GM18508 (cell line): ENCODE measurements at regions not wholly inside any gene's neighbourhood (a gene's known extent, or its start where the extent isn't known, plus 50 kb on each side); places are given as distances from the start of the nearest gene placed in this dataset.
A peak's percentile ranks its signal among the peaks of the same experiment; 100 is the strongest.
"Not testable (repeated sequence)": the region's sequence is repeated elsewhere in the genome, so short reads cannot be mapped to it uniquely, and the experiment has no call there.

Experiments
- ATAC-seq: cut with Tn5 transposase; IDR thresholded peaks from one replicate; pipeline ENCODE4 v1.9.1; 2021; ENCODE audit warnings: moderate number of reproducible peaks; ENCODE audit not compliant: insufficient read depth, unreplicated experiment

DNA sequence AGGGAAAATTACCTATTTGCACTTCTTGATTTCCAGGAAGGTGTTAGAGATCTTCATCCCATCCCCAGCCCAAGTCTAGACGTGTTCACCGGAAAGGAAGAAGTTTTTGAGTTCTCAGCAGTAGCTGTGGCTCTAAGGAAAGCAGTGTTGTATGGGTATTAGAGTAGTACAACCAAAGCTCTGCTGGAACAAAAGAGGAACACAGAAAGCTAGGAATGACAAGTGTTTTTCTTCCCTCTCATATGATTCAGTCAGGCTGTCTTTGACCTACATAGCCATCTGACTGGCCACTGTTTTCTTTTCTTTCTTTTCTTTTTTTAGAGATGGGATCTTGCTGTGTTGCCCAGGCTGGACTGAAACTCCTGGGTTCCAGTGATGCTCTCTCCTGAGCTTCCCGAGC lies 82.7 kb upstream of the SLC39A10 start:
- no peak for ATAC-seq

GRCh38 chr2:195572895-195573683 lies 83.9 kb upstream of the SLC39A10 start:
- no peak for ATAC-seq

GRCh38 chr2:195570329-195570728 lies 86.7 kb upstream of the SLC39A10 start:
- ATAC-seq: no peak

DNA sequence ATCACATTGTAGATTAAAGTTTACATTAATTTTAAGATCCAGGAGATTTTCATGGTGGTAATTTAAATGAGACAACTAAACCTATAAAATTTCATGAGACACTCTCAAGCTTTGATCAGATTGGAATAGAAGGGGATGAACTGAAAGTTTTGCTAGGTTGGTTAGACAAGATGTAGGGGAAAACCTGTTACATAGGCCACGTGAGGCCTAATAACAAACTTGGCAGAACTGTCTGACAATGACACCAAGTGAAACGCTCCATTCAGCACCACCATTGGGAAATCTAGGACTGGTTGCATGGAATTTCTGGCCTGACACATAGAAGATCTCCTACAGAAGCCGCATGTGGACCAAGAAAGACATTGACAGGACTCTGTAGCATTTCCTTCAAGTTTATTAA lies 87.8 kb upstream of the SLC39A10 start:
- ATAC-seq: no peak

DNA sequence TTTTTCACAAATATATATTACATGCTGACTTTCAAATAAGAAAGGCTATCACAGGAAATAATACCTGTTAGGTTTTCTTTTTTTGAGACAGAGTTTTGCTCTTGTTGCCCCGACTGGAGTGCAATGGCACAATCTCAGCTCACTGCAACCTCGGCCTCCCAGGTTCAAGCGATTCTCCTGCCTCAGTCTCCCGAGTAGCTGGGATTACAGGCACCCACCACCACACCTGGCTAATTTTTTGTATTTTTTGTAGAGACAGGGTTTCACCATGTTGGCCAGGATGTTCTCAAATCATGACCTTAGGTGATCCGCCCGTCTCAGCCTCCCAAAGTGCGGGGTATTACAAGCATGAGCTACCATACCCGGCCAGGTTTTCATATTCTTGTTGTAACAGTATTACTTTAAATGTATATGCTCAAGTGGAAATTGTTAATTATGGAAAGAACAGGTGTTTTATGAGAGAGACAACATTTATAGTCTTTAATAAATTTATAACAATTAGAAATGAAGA lies 92.3 kb upstream of the SLC39A10 start:
- not testable (repeated sequence) for ATAC-seq

DNA sequence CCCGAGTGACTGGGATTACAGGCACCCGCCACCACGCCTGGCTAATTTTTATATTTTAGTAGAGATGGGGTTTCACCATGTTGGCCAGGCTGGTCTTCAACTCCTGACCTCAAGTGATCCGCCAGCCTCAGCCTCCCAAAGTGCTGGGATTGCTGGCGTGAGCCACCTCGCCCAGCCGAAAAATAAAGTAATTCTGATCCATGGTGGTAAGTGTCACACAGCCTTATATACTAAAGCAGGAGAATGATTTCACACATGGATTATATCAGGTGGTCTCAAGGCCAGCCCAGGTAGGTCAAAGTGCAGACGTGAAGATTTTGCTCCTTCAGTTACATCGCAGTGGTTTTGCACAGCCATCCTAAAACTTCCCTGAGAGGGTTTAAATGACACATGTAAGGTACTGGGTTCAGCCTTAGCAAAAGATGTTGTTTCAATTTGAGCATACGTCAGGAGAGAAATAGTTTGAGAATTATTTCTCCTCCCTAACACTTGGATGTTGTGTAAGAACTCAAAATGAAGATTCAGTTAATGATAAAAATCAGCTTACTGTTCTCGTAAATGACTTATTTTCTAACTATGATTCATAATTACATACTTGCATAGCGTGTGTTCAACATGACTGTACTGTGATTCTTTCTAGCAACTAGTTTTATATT lies 93.0 kb upstream of the SLC39A10 start:
- ATAC-seq: no peak

DNA sequence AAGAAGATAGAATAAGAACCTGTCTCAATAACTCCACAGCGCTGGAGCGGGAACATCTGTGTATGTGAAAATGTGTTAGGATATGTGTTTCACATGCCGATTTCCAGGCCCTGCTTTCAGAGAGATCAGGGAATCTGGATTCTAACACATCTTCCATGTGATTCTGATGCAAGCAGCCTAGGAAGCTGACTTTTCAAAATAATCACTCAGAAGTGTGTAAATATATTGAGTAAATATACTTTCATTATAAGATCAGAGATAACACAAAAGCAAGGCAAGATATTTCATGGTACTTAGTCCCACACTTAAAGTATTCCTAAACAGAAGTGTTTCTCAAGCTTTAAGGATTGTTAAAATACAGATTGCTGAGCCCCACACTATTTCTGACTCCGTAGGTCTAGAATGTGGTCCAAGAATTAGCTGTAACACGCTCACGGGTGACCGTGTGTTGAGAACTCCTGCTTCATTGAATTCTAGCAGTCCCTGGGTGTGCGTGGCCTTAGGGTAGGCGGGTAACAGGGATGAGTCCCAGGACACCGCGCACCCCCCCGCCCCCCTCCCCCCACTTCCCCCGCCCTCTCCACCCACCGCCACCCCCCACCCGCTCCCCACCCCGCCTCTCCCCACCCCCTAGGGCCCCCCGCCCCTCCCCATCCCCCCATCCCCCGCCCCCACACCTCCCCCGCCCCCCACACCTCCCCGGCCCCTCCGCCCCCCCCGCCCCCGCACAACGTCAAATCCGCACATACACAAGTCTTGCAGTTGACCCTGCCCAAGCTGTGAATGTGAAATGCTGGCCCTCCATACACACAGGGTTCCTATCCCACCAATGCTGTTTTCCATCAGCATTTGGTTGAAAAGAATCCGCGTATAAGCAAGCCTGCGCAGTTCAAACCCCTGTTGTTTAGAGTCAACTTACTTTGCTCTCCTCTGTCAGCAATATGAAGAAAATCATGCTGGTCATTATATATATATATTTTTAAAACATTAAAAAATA lies 94.2 kb upstream of the SLC39A10 start:
- no peak for ATAC-seq

GRCh38 chr2:195561116-195561921 lies 95.7 kb upstream of the SLC39A10 start:
- ATAC-seq: peak; percentile 34

DNA sequence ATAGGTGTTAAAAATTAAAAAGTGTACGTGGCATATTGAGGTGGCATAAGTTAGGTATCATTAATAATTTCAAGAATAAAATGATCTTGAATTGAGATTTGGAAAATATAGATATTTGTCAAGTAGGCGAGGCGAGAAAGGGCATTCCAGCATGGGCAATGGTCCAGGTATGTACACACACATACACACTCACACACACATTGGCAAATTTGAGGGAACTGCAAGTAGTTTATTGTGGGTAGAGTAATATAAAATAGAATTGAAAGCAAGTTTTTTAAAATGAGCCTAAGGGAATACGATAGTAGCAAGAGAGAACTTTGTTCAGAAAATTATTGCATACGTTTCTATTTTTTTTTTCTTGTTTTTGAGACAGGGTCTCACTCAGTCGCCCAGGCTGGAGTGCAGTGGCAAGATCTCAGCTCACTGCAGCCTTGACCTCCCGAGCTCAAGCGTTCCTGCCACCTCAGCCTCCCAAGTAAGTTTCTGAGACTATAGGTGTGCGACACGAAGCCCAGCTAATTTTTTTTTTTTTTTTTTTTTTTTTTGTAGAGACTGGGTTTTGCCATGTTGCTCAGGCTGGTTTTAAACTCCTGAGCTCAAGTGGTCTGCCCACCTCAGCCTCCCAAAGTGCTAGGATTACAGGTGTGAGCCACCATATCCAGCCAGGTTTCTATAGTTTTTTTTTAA lies 96.7 kb upstream of the SLC39A10 start:
- no peak for ATAC-seq

- ATAC-seq: peak; percentile 64
Measured at GRCh38 chr2:195559431-195559914, 97.6 kb upstream of the SLC39A10 start.

DNA sequence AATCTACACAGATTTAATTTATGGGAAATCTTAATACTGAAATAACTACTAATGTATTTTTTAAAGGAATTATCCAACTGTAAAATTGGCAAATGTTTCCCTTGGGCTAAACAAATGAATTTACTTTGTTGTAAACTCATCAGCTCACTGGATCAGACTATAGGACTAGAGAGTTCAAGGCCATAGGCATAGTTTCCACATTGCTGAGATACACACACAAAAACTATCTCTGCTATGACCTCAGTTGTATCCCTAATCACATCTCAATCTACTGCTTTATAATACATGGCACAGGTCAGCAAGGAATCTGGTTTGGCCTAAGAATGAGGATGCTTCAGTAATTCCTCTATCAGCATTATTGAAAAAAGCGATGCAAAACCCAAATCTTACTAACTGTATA lies 101.1 kb upstream of the SLC39A10 start:
- no peak for ATAC-seq

DNA sequence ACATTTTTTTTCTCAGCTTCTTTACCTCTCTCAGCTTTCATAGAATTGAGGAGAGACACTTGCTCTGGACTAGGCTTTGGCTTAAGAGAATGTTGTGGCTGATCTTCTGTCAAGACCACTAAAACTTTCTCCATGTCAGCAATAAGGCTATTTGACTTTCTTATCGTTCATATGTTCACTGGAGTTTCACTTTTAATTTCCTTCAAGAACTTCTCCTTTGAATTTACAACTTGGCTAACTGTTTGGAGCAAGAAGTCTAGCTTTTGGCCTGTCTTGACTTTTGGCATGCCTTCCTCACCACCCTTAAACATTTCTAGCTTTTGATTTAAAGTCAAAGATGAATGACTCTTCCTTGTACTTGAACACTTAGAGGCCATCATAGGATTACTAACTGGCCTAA lies 104.4 kb upstream of the SLC39A10 start:
- ATAC-seq: no peak

- ATAC-seq: no peak
Measured at GRCh38 chr2:195548198-195548940, 108.7 kb upstream of the SLC39A10 start.

DNA sequence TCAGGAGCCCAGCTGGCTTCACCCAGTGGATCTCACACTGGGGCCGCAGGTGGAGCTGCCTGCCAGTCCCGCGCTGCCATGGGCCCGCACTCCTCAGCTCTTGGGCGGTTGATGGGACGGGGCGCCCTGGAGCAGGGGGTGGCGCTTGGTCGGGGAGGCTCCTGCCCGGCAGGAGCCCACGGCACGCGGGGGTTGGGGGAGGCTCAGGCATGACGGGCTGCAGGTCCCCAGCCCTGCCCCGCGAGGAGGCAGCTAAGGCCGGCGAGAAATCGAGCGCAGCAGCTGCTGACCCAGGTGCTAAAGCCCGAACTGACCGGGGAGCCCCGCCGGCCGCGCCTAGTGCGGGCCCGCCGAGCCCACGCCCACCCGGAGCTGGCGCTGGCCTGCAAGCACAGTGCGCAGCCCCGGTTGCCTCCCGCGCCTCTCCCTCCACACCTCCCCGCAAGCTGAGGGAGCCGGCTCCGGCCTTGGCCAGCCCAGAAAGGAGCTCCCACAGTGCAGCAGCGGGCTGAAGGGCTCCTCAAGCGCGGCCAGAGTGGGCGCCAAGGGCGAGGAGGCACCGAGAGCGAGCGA lies 109.7 kb upstream of the SLC39A10 start:
- ATAC-seq: not testable (repeated sequence)

- ATAC-seq: no peak
Measured at GRCh38 chr2:195545811-195546210, 111.2 kb upstream of the SLC39A10 start.

GRCh38 chr2:195543902-195544894 lies 112.8 kb upstream of the SLC39A10 start:
- ATAC-seq: peak; percentile 98

DNA sequence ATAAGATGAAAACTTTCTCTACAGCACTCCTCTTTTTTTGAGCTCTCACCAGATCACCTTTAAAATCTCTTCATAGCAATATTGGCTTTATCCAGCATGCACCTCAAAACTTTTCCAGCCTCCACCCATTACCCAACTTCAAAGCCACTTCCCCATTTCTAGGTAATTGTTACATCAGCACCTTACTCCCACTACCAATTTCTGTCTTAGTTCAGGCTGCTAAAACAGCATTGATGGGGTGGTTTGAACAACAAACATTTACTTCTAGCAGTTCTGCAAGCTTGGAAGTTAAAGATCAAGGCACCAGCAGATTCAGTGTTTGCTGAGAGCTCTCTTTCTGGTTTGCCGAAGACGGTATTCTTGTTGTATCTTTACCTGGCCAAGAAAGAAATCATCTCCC lies 114.0 kb upstream of the SLC39A10 start:
- no peak for ATAC-seq
